GM23338 (cell line): ENCODE measurements at regions not wholly inside any gene's neighbourhood (a gene's known extent, or its start where the extent isn't known, plus 50 kb on each side); places are given as distances from the start of the nearest gene placed in this dataset.

Experiments
- ATAC-seq: fragments of 200-7000 bp; cut with Tn5 transposase; 3 replicates; pipeline ENCODE4 v1.9.1; 2020
- DNase-seq: peaks from one replicate; pipeline ENCODE4 v3.0.0-alpha.2; 2015; ENCODE audit warnings: low spot score
- H2AFZ ChIP-seq: fragments of 200-600 bp; sonication (generic); 2 replicates; pipeline ENCODE4 v1.8.0; 2016; ENCODE audit warnings: antibody characterized with exemption, mild to moderate bottlenecking, moderate library complexity
- H3F3A ChIP-seq: fragments of 200-600 bp; sonication (generic); replicated peaks from 2 replicates; pipeline ENCODE4 v1.8.0; 2017; ENCODE audit warnings: antibody characterized with exemption, mixed run types, low read depth
- H3K27ac ChIP-seq: fragments of 200-600 bp; sonication (generic); 2 replicates; pipeline ENCODE4 v1.6.1; 2016; ENCODE audit warnings: low read depth
- H3K27me3 ChIP-seq: fragments of 200-600 bp; sonication (generic); 2 replicates; pipeline ENCODE4 v1.8.0; 2016; ENCODE audit warnings: mild to moderate bottlenecking, mixed run types, moderate library complexity; ENCODE audit not compliant: insufficient read depth
- H3K36me3 ChIP-seq: fragments of 200-600 bp; sonication (generic); 2 replicates; pipeline ENCODE4 v1.8.0; 2016; ENCODE audit warnings: mild to moderate bottlenecking; ENCODE audit not compliant: insufficient read depth
- H3K4me1 ChIP-seq: fragments of 200-600 bp; sonication (generic); 2 replicates; pipeline ENCODE4 v1.8.0; 2016; ENCODE audit warnings: mild to moderate bottlenecking, moderate library complexity; ENCODE audit not compliant: insufficient read depth
- H3K4me2 ChIP-seq: fragments of 200-600 bp; sonication (generic); 2 replicates; pipeline ENCODE4 v1.7.1; 2017; ENCODE audit warnings: mixed run types
- H3K4me3 ChIP-seq: fragments of 200-600 bp; sonication (generic); 2 replicates; pipeline ENCODE4 v1.6.1; 2016; ENCODE audit warnings: mixed run types
- H3K79me2 ChIP-seq: fragments of 200-600 bp; sonication (generic); replicated peaks from 2 replicates; pipeline ENCODE4 v1.8.0; 2017; ENCODE audit warnings: mild to moderate bottlenecking; ENCODE audit not compliant: insufficient read depth
- H3K9me2 ChIP-seq: fragments of 200-600 bp; sonication (generic); 2 replicates; pipeline ENCODE4 v1.8.0; 2017; ENCODE audit not compliant: insufficient read depth
- H4K20me1 ChIP-seq: fragments of 200-600 bp; sonication (generic); replicated peaks from 2 replicates; pipeline ENCODE4 v1.8.0; 2017; ENCODE audit warnings: mild to moderate bottlenecking; ENCODE audit not compliant: insufficient read depth
- H3K27ac Mint-ChIP-seq: 2 replicates; pipeline ENCODE4 v1.8.0; 2020; ENCODE audit warnings: inconsistent platforms, mild to moderate bottlenecking, moderate library complexity, mixed read lengths
- H3K27me3 Mint-ChIP-seq: 3 replicates; pipeline ENCODE4 v1.8.0; 2022; ENCODE audit warnings: low read depth, mild to moderate bottlenecking, moderate library complexity, mixed read lengths, inconsistent platforms; ENCODE audit not compliant: insufficient read depth, poor library complexity
- H3K36me3 Mint-ChIP-seq: 3 replicates; pipeline ENCODE4 v1.8.0; 2021; ENCODE audit warnings: low read depth, mild to moderate bottlenecking, inconsistent platforms, moderate library complexity, mixed read lengths
- H3K4me1 Mint-ChIP-seq: 3 replicates; pipeline ENCODE4 v1.8.0; 2020; ENCODE audit warnings: mild to moderate bottlenecking, inconsistent platforms, mixed read lengths
- H3K4me3 Mint-ChIP-seq: 3 replicates; pipeline ENCODE4 v1.8.0; 2021; ENCODE audit warnings: moderate library complexity, mild to moderate bottlenecking, inconsistent platforms, mixed read lengths
- H3K9me3 Mint-ChIP-seq: 3 replicates; pipeline ENCODE4 v1.8.0; 2020; ENCODE audit warnings: moderate library complexity, mild to moderate bottlenecking, inconsistent platforms, mixed read lengths
- CREB1 ChIP-seq: fragments of 250-450 bp; sonication (Bioruptor Pico); IDR thresholded peaks from 2 replicates; pipeline ENCODE4 v1.5.0; 2020; ENCODE audit warnings: low read depth, mild to moderate bottlenecking, moderate library complexity
- CTCF ChIP-seq, 2 experiments: fragments of 200-600 bp in 1 of 2; sonication (generic) in 1 of 2; conservative IDR thresholded peaks; 2 replicates each; pipeline versions ENCODE4 v1.5.1 to v1.6.1; 2016 to 2017; ENCODE audit warnings: antibody characterized with exemption in 2 of 2, low read depth in 2 of 2, mild to moderate bottlenecking in 2 of 2, moderate library complexity in 1 of 2
- ETS1 ChIP-seq: IDR thresholded peaks from 2 replicates; pipeline ENCODE4 v1.6.1; 2016; ENCODE audit warnings: antibody characterized with exemption
- EZH2 ChIP-seq: fragments of 200-600 bp; sonication (generic); IDR thresholded peaks from one replicate; pipeline ENCODE4 v1.8.0; 2017; ENCODE audit warnings: antibody characterized with exemption, mild to moderate bottlenecking, low read depth; ENCODE audit not compliant: unreplicated experiment
- EZH2phosphoT487 ChIP-seq: fragments of 200-600 bp; sonication (generic); IDR thresholded peaks from one replicate; pipeline ENCODE4 v1.8.1; 2018; ENCODE audit warnings: antibody characterized with exemption; ENCODE audit not compliant: unreplicated experiment
- JUNB ChIP-seq: IDR thresholded peaks from one replicate; pipeline ENCODE4 v1.6.1; 2016; ENCODE audit warnings: antibody characterized with exemption; ENCODE audit not compliant: unreplicated experiment
- NANOG ChIP-seq: IDR thresholded peaks from 2 replicates; pipeline ENCODE4 v1.6.1; 2016; ENCODE audit warnings: antibody characterized with exemption, borderline replicate concordance
- POLR2AphosphoS5 ChIP-seq: IDR thresholded peaks from 2 replicates; pipeline ENCODE4 v1.6.1; 2016; ENCODE audit warnings: antibody characterized with exemption, low read depth
- REST ChIP-seq: IDR thresholded peaks from one replicate; pipeline ENCODE4 v1.6.1; 2018; ENCODE audit warnings: antibody characterized with exemption; ENCODE audit not compliant: unreplicated experiment
- STAT1 ChIP-seq: IDR thresholded peaks from one replicate; pipeline ENCODE4 v1.6.1; 2016; ENCODE audit warnings: antibody characterized with exemption; ENCODE audit not compliant: unreplicated experiment
- ZNF331 ChIP-seq: fragments of 250-450 bp; sonication (Bioruptor Pico); IDR thresholded peaks from 2 replicates; pipeline ENCODE4 v1.5.0; 2020; ENCODE audit warnings: low read depth, mild to moderate bottlenecking, moderate library complexity
- ZNF462 ChIP-seq: fragments of 250-450 bp; sonication (Bioruptor Pico); IDR thresholded peaks from 2 replicates; pipeline ENCODE4 v1.5.0; 2020; ENCODE audit warnings: mild to moderate bottlenecking, moderate library complexity

GRCh38 chr1:198978523-198978922 is 339.7 kb downstream of the PTPRC start:
- no peak for DNase-seq
- no peaks in the 10 kb centered on the region for H3K36me3 Mint-ChIP-seq
- no peak overlapping the region for H3K4me2 ChIP-seq
- no peak for ATAC-seq
- peaks cover 3% of the 10 kb centered on the region for H3K27me3 Mint-ChIP-seq
- H3K4me3 ChIP-seq = no peak overlapping the region
- H3K4me3 Mint-ChIP-seq = no peak overlapping the region
- no peak overlapping the region for H2AFZ ChIP-seq
- H3K4me1 Mint-ChIP-seq = peaks cover 5% of the 10 kb centered on the region
- no peaks in the 10 kb centered on the region for H3K9me3 Mint-ChIP-seq
- H4K20me1 ChIP-seq = no peaks in the 10 kb centered on the region
- no peaks in the 10 kb centered on the region for H3K4me1 ChIP-seq
- H3K27me3 ChIP-seq = no peaks in the 10 kb centered on the region
- H3K9me2 ChIP-seq = no peaks in the 10 kb centered on the region
- no peaks in the 10 kb centered on the region for H3F3A ChIP-seq
- H3K27ac Mint-ChIP-seq = no peak overlapping the region
- no peaks in the 10 kb centered on the region for H3K36me3 ChIP-seq
- no peaks in the 10 kb centered on the region for H3K79me2 ChIP-seq
- no peak overlapping the region for H3K27ac ChIP-seq
- no peak for TF ChIP-seq CTCF (conservative IDR thresholded peaks at IDR 0.05; ENCODE audit: low read depth in 2 of 2)
- TF ChIP-seq JUNB = no peak
- no peak for TF ChIP-seq REST
- TF ChIP-seq EZH2 = no peak
- no peak for TF ChIP-seq ETS1
- no peak for TF ChIP-seq NANOG
- no peak for TF ChIP-seq ZNF462 (CRISPR knock-in tag)
- TF ChIP-seq CREB1 (CRISPR knock-in tag) = no peak
- no peak for TF ChIP-seq STAT1
- TF ChIP-seq POLR2AphosphoS5 = no peak
- TF ChIP-seq EZH2phosphoT487 = no peak
- no peak for TF ChIP-seq ZNF331 (CRISPR knock-in tag)
